GM13976 (cell line): ENCODE measurements at regions not wholly inside any gene's neighbourhood (a gene's known extent, or its start where the extent isn't known, plus 50 kb on each side); places are given as distances from the start of the nearest gene placed in this dataset.

ENCODE experiments used
- DNase-seq: peaks from one replicate; pipeline ENCODE4 v3.0.0; 2012; ENCODE audit warnings: low spot score
- in situ Hi-C: fragments of 300-500 bp; cut with MboI; formaldehyde crosslinking; loops from one replicate; pipeline ENCODE4 v1.12.0; 2022; ENCODE audit warnings: low sequenced_read_pairs, mixed read lengths, inconsistent platforms; ENCODE audit not compliant: unreplicated experiment
- TF ChIP-seq, protein P1 (sequence below): IDR thresholded peaks from 2 replicates; pipeline ENCODE4 v1.5.1; 2012; ENCODE audit warnings: borderline replicate concordance, mild to moderate bottlenecking; ENCODE audit not compliant: insufficient read depth; ENCODE audit errors: extremely low read depth, missing control alignments, control extremely low read depth

DNA sequence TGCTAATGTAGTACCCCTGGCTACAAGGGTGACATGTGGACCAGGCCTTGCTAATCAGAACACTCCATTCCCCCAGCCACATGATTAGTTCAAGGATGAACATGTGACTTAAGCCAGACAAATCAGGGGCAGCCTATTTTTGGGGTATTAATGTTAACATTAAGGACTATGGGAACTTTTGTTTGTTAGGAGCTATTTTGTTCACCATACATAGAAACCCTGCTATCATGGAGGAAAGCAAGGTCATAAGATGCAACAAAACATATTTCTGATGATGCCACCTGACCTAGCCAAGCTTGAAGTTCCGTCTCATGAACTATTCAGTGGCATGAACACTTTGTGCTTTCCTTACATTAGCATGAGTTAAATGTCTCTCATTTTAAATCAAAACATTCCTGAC lies 90.8 kb upstream of the PELI2 start:
- in situ Hi-C loops, result no loop called here
- TF ChIP-seq, protein P1, sequence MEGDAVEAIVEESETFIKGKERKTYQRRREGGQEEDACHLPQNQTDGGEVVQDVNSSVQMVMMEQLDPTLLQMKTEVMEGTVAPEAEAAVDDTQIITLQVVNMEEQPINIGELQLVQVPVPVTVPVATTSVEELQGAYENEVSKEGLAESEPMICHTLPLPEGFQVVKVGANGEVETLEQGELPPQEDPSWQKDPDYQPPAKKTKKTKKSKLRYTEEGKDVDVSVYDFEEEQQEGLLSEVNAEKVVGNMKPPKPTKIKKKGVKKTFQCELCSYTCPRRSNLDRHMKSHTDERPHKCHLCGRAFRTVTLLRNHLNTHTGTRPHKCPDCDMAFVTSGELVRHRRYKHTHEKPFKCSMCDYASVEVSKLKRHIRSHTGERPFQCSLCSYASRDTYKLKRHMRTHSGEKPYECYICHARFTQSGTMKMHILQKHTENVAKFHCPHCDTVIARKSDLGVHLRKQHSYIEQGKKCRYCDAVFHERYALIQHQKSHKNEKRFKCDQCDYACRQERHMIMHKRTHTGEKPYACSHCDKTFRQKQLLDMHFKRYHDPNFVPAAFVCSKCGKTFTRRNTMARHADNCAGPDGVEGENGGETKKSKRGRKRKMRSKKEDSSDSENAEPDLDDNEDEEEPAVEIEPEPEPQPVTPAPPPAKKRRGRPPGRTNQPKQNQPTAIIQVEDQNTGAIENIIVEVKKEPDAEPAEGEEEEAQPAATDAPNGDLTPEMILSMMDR, result no peak
- DNase-seq, result no peak

DNA sequence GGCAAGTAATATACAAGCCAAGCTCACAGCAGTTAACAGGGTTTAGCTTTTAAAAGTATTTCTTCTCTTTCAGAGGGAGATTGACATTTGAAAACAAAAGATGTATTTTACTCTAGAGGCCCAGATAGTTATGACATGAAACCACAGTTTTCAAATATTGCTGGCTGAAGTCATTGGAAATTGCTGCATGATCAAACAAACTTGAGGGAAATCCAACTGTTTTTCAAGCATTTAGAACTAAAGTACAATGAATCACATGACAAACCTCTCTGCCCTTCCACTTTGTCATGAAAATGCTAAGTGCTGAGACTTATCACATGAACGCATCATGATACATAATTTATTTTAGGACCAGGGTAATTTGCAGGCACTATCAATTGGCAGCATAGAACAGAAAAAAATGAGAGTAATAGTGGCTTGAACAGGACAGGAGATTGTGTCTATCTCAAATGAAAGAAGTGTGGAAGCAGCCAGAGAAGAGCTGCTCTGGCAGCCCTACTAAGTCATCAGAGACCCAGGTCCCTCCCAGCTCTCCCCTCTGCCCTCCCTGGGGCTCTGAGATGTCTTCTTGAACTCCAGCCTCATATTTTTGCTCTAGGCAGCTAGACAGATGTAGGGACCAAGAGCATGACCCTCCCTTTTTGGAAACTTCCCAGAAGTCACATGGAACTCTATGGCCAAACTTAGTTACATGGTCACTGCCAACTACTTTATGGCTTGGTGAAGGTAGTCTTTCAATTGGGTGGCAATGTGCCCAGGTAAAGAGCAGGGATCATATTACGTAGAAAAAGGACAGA lies 90.1 kb upstream of the PELI2 start:
- TF ChIP-seq, protein P1, result no peak
- DNase-seq, result no peak
- in situ Hi-C loops, result no loop called here

DNA sequence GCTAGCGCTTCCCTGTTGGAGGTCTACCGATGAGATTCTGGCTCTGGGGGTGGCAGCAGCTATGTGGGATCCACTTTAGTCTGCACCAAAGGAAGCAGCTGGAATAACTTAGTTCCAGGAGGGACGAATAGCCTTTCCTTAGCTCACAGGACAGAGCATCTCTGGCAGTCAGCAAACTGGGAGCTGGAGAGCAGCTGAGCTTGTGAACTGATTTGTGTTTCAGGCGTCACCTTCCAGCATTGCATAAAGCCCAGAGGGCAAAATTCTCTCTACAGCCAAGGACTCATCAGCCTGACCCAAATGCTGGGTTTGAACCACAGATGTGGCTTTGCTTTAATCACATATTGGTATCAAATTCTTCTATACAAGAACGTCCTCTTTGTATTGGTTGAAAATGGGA lies 81.9 kb upstream of the PELI2 start:
- TF ChIP-seq, protein P1, result no peak
- in situ Hi-C loops, result no loop called here

DNA sequence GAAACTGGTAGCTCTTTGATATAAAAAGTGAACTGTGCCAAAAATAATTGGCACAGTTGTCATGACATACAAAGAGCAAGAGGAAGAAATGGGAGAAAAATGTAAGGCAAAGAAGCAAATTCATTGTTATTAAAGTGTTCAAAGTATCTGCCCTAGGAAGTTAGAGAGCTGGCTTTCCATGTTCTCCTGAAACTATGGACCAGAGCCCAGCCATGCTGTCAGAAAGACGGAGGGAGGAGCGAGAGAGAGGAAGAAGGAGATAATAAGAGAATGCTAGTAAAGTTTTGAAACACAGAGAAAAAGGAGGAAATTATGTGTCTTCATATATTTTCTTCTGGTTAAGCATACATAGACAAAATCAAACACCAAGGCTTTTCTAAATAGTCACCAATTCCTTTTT lies 78.1 kb upstream of the PELI2 start:
- TF ChIP-seq, protein P1, result no peak
- DNase-seq, result no peak
- in situ Hi-C loops, result no loop called here

More for the DNA sequence above, 81.9 kb upstream of the PELI2 start:
- DNase-seq, result no peak

DNA sequence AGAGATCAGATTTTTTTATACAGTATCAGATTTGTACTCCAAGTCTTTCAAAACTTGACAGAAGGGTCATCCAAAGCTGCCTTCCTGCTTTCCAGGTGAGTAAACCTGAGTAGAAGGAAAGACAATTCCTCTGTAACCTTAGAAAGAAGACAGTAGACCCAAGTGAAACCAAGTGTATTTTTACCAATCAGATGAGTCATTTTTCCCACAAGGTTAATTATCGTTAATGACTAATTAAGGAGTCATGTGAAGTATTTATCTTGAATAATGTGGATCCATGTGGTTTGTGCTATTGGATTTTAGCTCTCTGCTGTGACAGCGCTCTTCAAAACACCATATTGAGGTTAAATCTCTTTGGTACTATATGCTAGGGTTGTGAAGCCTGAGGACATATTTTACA lies 74.0 kb upstream of the PELI2 start:
- TF ChIP-seq, protein P1, result no peak
- DNase-seq, result no peak
- in situ Hi-C loops, result no loop called here

DNA sequence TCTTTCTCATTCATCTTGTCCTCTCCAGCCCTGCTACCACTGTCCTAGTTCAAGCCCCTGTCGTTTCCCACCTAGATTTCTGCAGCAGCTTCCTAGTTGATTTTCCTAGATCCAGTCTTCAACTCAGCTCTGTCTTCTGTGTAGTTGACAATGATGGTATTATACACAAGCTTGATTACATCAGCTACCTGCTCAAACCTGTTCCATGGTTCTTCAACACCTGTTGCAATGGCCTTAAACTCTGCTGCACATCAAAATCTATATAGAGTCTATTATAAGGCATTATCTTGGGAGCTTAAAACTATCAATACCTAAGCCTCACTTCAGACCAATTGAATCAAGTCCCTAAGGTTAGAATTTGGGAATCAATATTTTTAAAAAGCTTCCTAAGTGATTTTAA lies 71.7 kb upstream of the PELI2 start:
- in situ Hi-C loops, result no loop called here
- no peak for DNase-seq
- TF ChIP-seq, protein P1, result no peak

DNA sequence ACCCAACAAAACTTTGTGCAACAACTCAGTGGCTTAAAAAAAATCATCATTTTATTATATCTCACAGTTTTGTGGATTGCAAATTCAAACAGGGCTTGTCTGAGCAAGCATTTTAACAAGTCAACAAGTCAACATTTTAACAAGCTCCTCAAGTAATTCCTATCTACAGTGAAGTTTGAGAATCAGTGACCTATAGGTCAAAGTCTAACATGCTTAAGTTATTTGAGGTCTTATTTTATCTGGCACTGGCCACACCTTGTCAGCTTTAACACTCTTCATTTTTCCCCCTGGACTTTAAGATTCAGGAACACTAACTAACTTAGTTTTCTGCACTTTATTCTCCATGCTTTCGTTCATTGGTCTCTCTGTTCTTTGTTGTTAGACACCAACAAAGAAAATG lies 71.2 kb upstream of the PELI2 start:
- no peak for DNase-seq
- in situ Hi-C loops, result no loop called here
- TF ChIP-seq, protein P1, result no peak
